ENCODE measurements at regions not wholly inside any gene's neighbourhood (a gene's known extent, or its start where the extent isn't known, plus 50 kb on each side); places are given as distances from the start of the nearest gene placed in this dataset.

DNA sequence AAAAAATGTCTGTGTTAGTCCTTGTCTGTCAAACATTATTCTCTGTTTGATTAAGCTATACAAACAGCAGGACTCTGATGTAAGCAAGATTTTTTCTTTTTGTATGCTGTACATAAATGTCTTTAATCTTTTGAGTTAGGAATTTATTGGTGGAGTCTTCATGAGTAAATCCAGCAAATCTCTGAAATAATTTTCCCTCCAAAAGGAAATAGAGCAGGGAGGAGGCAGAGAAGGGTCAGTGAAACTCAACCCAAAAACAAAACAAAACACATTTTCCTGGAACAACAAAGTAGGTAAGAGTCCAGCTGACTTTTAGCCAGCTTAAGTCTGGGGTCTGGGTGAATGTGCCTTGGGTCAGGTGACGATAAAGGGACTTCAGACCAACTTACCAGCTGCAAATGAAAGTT, 113.7 kb downstream of the FOXA2 start:
- H3K4me3 ChIP-seq: no peak overlapping the region
- no peak for DNase-seq (ENCODE audit: low spot score in 2 of 2)
- no peaks in the 10 kb centered on the region for H3K36me3 ChIP-seq (replicated peaks)
- no peaks in the 10 kb centered on the region for H3K4me1 ChIP-seq
- H3K9me3 ChIP-seq: no peaks in the 10 kb centered on the region
- no peaks in the 10 kb centered on the region for H3K27me3 ChIP-seq (ENCODE audit: low read depth)
- in situ Hi-C loops (cut with MboI; ENCODE audit: low sequenced_read_pairs): no loop called here

- Histone ChIP-seq H3K36me3 (replicated peaks) (no peaks in the 10 kb centered on the region), H3K9me3 (no peaks in the 10 kb centered on the region), H3K4me3 (no peak overlapping the region), H3K4me1 (no peaks in the 10 kb centered on the region), H3K27me3 (ENCODE audit: low read depth) (no peaks in the 10 kb centered on the region)
- in situ Hi-C loops (cut with MboI; ENCODE audit: low sequenced_read_pairs): no loop called here
- no peak for DNase-seq (ENCODE audit: low spot score in 2 of 2)
Measured at GRCh38 chr20:22466447-22467171, 117.8 kb downstream of the FOXA2 start.

- Histone ChIP-seq H3K36me3 (replicated peaks) (no peaks in the 10 kb centered on the region), H3K27me3 (ENCODE audit: low read depth) (no peaks in the 10 kb centered on the region), H3K4me1 (no peaks in the 10 kb centered on the region), H3K9me3 (no peaks in the 10 kb centered on the region), H3K4me3 (no peak overlapping the region)
- in situ Hi-C loops (cut with MboI; ENCODE audit: low sequenced_read_pairs): no loop called here
- no peak for DNase-seq (ENCODE audit: low spot score in 2 of 2)
Measured at GRCh38 chr20:22465622-22466446, 118.5 kb downstream of the FOXA2 start.

DNA sequence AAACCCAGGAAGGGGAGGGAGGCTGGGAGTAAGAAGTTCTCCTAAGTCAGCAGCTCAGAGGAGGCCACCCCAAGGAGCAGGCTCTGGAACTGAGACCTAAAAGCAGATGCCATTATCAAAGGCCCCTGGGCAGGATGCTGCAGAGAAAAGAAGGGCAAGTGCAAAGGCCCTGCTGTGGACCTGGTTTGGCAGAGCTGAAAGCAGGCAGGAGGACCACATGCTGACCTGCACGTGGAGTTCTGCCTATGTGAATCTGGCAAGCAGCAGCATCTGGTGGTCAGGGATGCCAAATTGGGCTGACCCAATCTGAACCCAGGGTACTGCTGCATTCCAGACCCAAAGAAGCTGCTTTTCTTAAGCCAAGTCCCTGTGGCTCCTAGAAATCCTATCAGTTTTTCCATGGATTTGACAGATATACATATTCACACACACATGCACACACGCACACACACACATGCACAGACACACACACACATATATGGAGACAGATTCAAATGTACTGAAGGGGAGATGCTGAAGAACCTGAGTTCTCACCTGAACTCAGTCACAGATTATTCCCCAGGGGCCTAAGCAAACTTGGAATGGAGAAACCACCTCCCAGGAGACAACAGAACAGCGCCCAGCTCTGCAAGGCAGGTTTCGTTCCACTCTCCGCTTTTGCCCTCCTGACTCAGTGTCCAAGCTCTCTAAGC, 119.9 kb downstream of the FOXA2 start:
- no peaks in the 10 kb centered on the region for H3K9me3 ChIP-seq
- no peak overlapping the region for H3K4me3 ChIP-seq
- no peak for DNase-seq (ENCODE audit: low spot score in 2 of 2)
- no peaks in the 10 kb centered on the region for H3K36me3 ChIP-seq (replicated peaks)
- H3K27me3 ChIP-seq (ENCODE audit: low read depth): no peaks in the 10 kb centered on the region
- in situ Hi-C loops (cut with MboI; ENCODE audit: low sequenced_read_pairs): no loop called here
- H3K4me1 ChIP-seq: no peaks in the 10 kb centered on the region

DNA sequence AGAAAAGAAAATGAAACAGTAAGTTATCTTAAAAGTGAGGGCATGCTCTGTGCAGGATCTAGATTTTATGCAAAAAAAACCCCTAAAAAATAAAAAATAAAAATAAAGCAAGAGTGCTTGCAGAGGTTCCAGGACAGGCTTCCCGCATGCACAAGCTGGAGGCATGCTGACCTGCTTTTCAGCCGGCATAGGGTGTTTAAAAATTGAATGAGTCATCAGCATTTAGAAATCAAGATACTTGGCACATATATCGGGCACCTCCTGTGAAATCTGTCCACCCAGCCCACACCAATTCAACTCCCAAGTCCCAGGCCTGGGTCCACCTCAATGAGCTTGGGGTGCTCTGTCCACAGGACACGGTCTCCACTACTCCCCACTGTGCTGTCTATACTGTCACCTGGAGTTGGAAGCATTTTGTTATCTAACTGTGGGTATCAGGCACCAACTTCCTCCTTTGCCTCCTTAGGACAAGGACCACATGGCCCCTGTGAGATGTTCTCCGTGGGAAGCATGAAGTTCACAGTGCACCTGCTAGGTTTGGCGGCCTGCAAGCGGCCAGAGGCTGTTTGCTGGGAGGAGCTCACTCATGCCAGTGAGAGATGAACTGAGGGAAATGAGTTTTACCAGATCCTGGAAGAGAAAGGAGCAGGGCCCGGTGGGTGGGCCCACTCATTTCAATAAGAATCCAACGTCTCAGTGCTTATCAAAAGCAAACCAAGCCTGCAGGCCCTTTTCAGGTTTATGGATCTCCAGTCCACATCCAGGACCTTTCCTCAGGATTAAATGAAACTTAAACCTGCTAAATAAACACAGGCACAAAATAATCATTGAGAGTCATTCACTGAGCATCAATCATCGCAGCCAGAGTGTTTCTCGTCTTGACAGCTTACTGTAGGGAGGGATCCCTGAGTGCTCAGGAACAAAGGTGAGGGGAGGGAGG, 121.1 kb downstream of the FOXA2 start:
- in situ Hi-C loops (cut with MboI; ENCODE audit: low sequenced_read_pairs): no loop called here
- H3K9me3 ChIP-seq: no peaks in the 10 kb centered on the region
- H3K27me3 ChIP-seq (ENCODE audit: low read depth): no peaks in the 10 kb centered on the region
- H3K36me3 ChIP-seq (replicated peaks): no peaks in the 10 kb centered on the region
- no peaks in the 10 kb centered on the region for H3K4me1 ChIP-seq
- no peak for DNase-seq (ENCODE audit: low spot score in 2 of 2)
- H3K4me3 ChIP-seq: no peak overlapping the region

- no peaks in the 10 kb centered on the region for H3K36me3 ChIP-seq (replicated peaks)
- no peaks in the 10 kb centered on the region for H3K4me1 ChIP-seq
- no peak overlapping the region for H3K4me3 ChIP-seq
- H3K27me3 ChIP-seq (ENCODE audit: low read depth): no peaks in the 10 kb centered on the region
- in situ Hi-C loops (cut with MboI; ENCODE audit: low sequenced_read_pairs): no loop called here
- no peaks in the 10 kb centered on the region for H3K9me3 ChIP-seq
- DNase-seq (ENCODE audit: low spot score in 2 of 2): no peak
Measured at GRCh38 chr20:22460803-22461202, 123.6 kb downstream of the FOXA2 start.

DNA sequence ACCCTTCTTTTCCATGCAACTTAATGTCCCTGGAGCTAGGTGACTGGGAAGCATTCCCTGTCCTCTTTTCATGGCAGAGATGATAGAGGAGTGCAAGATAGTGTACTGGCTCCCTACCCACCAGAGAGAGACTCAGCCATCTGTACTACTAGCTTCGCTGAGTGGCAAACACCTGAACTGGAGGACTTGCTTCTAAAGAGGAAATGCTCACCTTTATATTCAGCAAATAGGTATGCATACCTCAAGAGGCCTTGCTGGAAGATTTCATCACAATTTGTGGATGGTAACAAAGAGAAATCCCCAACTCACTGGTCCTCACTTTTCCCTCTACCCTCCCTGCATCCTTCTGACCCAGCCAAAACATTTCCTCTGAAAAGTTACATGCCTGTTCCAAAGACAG, 124.1 kb downstream of the FOXA2 start:
- Histone ChIP-seq H3K27me3 (ENCODE audit: low read depth) (no peaks in the 10 kb centered on the region), H3K4me1 (no peaks in the 10 kb centered on the region), H3K36me3 (replicated peaks) (no peaks in the 10 kb centered on the region), H3K4me3 (no peak overlapping the region), H3K9me3 (no peaks in the 10 kb centered on the region)
- in situ Hi-C loops (cut with MboI; ENCODE audit: low sequenced_read_pairs): no loop called here
- no peak for DNase-seq (ENCODE audit: low spot score in 2 of 2)

- in situ Hi-C loops (cut with MboI; ENCODE audit: low sequenced_read_pairs): no loop called here
- no peak overlapping the region for H3K4me3 ChIP-seq
- H3K9me3 ChIP-seq: no peaks in the 10 kb centered on the region
- H3K4me1 ChIP-seq: no peaks in the 10 kb centered on the region
- no peaks in the 10 kb centered on the region for H3K27me3 ChIP-seq (ENCODE audit: low read depth)
- no peaks in the 10 kb centered on the region for H3K36me3 ChIP-seq (replicated peaks)
- no peak for DNase-seq (ENCODE audit: low spot score in 2 of 2)
Measured at GRCh38 chr20:22459754-22460153, 124.6 kb downstream of the FOXA2 start.

DNA sequence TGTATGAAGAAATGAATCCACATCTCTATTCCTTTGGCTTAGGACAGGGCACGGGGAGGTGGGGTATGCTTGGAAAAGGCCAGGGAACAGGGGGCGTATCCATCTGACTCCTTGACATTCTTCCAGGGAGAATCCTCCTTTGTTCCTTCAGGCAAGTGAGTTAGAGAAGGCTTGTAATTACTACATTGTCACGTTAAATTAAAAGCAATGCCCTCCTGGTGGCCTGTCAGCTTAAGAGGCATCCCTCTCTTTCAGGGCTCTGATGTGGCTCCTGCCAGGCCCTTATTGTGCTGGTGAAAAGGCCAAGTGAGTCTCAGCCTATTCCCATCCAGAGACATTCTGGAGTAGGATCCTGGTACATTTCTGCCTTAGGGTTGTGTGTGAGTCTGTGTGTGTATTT, 128.3 kb downstream of the FOXA2 start:
- no peak for DNase-seq (ENCODE audit: low spot score in 2 of 2)
- Histone ChIP-seq H3K27me3 (ENCODE audit: low read depth) (no peaks in the 10 kb centered on the region), H3K4me3 (no peak overlapping the region)

DNA sequence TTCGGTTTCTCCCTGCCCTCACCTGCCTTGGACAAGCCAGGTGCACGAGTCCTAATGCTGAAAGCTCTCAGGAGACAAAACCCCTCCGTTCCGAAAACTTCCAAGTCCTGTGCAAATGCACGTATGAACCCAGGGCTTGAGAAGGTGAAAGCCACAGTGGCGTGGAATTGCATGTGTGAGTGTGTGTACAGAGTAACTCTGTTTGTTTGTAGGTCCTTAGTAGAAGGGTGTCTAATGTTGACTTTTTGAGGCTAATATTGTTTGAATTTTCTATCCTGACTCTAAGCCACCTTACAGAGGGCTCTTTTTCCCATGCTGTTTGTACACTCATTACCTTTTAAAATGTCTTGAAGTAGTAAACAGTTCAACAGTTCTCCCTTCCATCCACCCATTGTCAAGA, 129.1 kb downstream of the FOXA2 start:
- Histone ChIP-seq H3K36me3 (replicated peaks) (no peaks in the 10 kb centered on the region), H3K9me3 (no peaks in the 10 kb centered on the region), H3K27me3 (ENCODE audit: low read depth) (no peaks in the 10 kb centered on the region), H3K4me3 (no peak overlapping the region), H3K4me1 (no peaks in the 10 kb centered on the region)
- DNase-seq (ENCODE audit: low spot score in 2 of 2): no peak
- in situ Hi-C loops (cut with MboI; ENCODE audit: low sequenced_read_pairs): no loop called here

More for the DNA sequence above, 128.3 kb downstream of the FOXA2 start:
- Histone ChIP-seq H3K36me3 (replicated peaks) (no peaks in the 10 kb centered on the region), H3K9me3 (no peaks in the 10 kb centered on the region), H3K4me1 (no peaks in the 10 kb centered on the region)
- in situ Hi-C loops (cut with MboI; ENCODE audit: low sequenced_read_pairs): no loop called here

- in situ Hi-C loops (cut with MboI; ENCODE audit: low sequenced_read_pairs): no loop called here
- Histone ChIP-seq H3K36me3 (replicated peaks) (no peaks in the 10 kb centered on the region), H3K4me3 (no peak overlapping the region), H3K9me3 (no peaks in the 10 kb centered on the region), H3K27me3 (ENCODE audit: low read depth) (no peaks in the 10 kb centered on the region), H3K4me1 (no peaks in the 10 kb centered on the region)
- DNase-seq (ENCODE audit: low spot score in 2 of 2): peak in 1 of 2 experiments; percentile 5
Measured at GRCh38 chr20:22453244-22454080, 130.9 kb downstream of the FOXA2 start.

GRCh38 chr20:22452442-22453011, 131.8 kb downstream of the FOXA2 start:
- no peaks in the 10 kb centered on the region for H3K9me3 ChIP-seq
- H3K36me3 ChIP-seq (replicated peaks): no peaks in the 10 kb centered on the region
- no peaks in the 10 kb centered on the region for H3K4me1 ChIP-seq
- H3K4me3 ChIP-seq: no peak overlapping the region
- no peaks in the 10 kb centered on the region for H3K27me3 ChIP-seq (ENCODE audit: low read depth)
- no peak for DNase-seq (ENCODE audit: low spot score in 2 of 2)
- in situ Hi-C loops (cut with MboI; ENCODE audit: low sequenced_read_pairs): no loop called here
